GM21423 (cell line): ENCODE measurements at regions not wholly inside any gene's neighbourhood (a gene's known extent, or its start where the extent isn't known, plus 50 kb on each side); places are given as distances from the start of the nearest gene placed in this dataset.
A peak's percentile ranks its signal among the peaks of the same experiment; 100 is the strongest.

Experiments used
- ATAC-seq: cut with Tn5 transposase; IDR thresholded peaks from one replicate; pipeline ENCODE4 v1.9.1; 2021; ENCODE audit warnings: mild to moderate bottlenecking, moderate library complexity; ENCODE audit not compliant: unreplicated experiment

DNA sequence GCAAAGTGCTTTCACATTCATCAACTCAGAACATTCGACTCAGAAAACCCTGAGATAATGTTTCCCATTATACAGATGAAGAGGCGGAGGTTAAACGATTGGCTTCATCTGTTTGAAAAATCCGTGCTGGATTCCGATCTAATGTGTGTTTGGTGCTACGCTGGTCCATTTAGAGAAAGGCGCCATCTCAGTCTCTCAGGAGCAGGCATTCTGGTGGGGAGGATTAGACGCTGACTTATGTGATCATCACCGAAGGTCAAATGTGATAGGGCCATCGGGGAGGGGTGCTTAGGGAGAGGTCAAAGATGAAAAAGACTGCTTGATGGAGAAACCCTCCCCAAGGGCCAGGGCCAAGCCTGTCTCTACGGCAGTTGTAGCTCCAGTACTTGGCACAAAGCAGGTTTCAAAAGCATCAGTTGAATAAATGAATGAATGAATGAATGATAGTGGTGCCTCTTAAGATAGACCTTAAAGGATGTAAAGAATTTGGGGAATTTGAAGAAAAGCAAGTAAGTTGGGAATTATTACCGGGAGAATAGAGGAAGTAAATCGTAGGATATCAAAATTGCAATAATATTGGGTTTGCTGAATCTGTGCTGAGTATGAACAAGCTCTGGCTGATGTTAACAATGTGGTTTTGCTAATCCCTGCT lies 160.6 kb upstream of the SHB start:
- no peak for ATAC-seq

DNA sequence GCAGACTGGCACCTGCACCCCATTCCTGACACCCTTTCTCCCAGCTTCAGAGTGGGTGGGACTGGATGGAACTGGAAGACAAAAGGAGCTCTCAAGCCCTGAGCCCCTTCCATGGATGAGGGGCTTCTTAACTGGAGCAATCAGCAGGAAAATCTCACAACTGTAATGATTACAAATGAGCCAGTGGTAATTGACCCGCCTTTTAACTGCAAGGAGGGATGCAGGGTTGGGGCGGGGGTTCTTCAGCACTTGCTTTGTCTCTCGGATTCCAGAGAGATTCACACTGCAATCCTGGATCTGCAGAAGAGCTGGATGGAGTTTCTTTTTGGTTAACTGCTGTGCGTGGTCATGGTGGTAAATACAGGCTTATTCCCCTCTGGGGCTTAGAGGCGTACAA lies 160.1 kb upstream of the SHB start:
- ATAC-seq = no peak

DNA sequence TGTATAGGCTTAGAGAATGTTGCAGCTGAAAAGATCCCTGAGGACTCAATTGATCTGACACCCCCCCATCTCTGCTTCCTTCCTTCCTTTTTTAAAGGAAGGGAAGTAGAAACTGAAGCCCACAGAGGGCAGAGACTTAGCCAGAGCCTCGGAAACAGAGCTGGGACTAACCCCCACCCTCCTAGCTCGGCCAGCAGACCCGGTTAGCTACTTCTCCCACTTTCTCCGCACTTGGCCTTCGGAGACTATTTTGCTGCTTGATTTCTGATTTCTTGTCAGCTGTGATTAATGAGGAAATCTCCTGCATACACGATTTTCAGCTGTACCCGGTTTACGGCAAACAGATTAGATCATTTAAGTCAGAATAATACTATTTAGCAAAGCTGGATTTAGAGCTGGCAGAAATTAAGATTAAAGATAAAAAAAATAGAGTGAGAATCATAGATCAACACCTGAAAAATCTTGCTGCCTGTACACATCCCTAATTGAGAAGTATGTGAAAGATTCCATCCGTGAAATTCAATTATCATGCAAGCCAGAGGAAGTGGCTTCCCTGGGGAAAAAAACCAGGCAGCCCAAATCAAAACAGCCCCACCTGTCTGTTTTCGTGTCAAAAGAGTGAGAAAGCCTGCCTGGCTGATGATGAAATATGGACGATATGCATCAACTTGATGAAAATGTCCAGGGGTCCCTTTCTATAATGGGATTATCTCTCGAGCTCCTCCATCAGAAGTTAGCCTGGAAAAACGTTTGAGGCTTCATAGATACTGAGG lies 159.5 kb upstream of the SHB start:
- ATAC-seq = no peak

DNA sequence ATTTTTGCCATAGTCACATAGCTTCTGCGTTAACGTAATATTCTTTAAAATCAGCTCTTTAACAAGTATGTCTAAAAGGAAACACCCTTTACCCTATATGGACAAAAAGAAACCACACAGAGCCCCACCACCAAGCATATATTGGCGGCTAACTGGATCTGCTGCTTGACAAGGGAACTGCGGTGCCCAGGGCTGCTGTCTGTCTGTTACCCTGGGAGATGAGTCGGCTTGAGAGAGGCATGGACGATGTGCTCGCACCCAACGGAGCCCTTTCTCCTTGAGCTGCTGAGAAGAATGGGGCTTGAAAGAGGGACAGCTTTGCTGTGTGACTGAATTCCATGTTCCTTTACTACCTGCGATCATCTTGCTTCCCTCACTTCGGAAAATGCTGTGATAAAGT lies 158.6 kb upstream of the SHB start:
- ATAC-seq = no peak

DNA sequence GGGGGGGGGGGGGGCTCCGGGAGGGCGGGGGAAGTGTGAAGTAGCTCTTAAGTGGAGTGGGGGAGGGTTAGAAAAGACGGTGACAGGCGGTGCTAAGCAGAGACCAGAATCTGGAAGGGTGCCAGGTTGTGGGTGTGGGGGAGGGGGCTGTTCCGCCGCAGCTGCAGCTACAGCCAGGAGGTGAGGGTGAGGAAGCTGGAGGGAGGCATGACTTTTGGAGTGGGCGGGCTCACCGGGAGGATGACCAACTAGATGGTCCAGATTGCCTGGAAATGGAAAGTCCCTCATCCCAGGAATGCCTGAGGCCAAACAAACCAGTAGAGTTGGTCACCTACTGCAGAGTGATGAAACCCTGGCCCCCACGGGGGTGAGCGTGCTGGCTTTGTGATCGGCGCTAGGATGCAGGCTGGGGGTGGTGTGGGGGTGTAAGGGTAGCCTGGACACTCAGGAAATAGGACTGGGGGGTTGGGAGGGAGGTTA lies 158.1 kb upstream of the SHB start:
- ATAC-seq = peak; percentile 77

DNA sequence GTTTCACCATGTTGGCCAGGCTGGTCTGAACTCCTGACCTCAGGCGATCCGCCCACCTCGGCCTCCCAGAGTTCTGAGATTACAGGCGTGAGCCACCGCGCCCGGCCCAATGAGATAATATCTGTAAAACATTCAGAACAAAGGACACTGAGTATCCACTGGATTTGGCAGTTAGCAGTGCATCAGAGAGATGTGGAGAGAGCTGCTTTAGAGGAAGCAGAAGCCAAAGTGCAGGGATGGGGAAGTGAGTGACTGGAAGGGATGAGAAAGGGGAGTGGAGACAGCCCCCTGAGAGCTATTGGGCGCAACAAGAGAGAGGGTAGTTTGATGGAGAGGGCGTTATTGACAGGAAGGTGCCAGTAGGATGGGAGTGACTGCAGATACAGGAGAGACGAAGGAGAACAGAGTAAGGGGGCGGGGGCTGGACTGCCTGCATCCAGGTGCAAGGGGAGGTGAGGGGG lies 157.5 kb upstream of the SHB start:
- ATAC-seq = no peak

DNA sequence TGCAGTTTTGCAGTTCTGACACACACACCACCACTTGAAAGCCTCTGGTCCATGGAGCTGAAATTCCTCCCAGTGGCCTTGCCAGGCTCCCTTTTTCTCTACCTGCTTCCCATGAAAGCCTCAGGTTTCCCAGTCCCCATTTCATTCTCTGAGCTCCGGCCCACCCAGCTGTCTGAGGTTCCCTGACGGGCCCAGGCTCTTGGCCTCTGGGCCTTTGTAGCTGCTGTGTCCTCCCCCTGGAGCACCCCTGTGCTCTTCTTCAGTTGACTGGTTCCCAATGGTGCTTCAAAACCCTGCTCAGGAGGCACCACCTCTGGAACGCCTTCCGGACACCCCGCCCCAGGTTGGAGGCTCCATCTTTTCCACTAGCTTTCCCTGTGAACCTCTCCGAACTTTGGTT lies 155.9 kb upstream of the SHB start:
- no peak for ATAC-seq

DNA sequence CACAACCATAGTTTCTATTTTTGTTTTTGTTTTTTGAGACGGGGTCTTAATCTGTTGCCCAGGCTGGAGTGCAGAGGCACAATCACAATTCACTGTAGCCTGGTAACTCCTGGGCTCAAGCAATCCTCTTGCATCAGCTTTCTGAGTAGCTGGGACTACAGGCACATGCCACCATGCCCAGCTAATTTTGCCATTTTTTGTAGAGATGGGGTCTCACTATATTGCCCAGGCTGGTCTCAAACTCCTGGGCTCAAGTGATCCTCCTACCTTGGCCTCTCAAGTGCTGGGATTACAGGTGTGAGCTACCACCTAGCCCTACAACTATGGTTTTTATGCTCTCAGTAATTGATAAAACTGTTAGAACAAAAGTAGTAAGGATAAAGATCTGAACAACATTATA lies 147.5 kb upstream of the SHB start:
- no peak for ATAC-seq

DNA sequence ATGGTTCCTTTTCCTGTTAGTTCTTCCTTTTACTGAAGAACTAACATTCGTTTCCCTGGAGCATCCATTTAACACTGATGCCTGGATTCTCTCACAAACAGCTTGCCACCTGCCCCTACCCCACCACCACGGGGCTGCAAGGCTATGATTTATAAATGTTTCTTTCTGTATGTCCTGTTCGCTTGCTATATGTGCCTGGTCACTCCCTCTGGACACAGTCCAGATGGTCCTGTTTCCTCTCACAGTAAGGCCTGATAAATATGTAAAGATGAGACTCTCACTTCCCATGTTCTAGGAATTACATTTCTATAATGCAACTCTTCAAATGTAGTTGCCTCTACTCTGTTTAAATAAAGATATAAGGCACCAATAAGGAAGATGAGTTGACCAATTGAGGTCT lies 146.4 kb upstream of the SHB start:
- ATAC-seq = no peak

DNA sequence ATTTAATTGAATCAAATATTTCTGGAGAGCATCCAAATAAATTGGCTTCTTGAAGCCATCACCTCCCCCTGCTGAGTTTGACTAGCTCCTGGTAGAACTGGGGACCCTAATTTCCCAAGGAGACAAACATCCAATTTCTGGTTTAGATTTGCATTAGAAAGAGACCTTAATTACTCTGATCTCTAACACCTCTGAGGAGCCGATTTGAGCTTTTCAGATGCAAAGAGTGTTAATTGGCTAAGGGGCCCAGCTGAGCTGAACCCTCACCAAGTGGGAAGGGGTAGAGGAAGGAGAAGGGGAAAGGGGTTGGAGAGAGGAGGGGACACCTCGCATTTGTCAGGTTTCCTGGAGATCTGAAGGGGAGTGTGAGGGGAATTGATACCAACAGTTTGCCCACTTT lies 145.4 kb upstream of the SHB start:
- ATAC-seq = no peak

DNA sequence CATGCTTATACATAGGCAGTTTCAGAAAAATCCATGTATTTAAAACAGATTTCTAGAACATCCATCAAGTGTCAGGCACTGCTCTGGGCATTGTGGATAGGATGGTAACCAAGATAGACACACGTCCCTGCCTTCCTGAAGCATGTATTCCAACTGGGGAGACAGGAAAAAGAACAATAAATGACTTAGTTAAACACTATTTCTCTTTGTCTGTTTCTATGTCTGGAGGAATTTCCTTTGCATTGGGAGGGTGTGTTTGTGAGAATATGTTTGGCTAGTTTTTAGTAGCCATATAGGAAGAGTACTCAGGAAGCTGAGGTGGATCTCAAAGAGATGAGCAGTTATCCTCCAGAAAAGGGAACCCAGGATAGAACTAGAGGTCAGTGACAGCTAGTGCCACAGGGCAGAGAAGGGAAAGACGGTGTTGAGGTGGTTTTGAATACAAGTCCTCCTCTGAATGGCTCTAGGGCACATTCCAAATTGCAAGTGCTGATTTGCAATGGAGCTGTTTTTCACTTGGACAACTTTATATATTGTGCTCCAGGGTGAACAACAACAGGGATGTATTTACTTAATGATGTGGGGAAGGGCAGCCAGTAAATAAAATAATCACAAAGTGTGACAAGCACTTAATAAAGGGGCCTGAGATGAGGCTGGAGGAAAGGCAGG lies 144.7 kb upstream of the SHB start:
- ATAC-seq = no peak

DNA sequence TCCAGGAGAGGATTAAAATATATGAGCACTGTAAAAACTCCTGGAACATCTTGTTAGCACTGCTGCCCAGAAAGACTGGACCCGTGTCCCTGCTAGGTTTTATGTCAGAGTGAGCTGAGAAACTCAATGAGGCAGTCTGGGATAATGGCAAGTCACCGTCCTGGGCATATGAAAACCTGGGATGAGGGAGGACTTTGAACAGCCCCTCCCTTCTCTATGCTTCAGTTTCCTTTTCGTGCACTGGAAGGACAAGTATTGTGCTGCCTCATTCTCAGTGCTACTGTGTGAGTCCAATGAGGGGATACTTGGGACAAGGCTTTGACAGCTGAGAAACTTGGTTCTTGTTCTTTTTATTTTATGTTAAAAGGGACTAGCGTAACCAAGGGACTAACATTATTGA lies 143.0 kb upstream of the SHB start:
- no peak for ATAC-seq

DNA sequence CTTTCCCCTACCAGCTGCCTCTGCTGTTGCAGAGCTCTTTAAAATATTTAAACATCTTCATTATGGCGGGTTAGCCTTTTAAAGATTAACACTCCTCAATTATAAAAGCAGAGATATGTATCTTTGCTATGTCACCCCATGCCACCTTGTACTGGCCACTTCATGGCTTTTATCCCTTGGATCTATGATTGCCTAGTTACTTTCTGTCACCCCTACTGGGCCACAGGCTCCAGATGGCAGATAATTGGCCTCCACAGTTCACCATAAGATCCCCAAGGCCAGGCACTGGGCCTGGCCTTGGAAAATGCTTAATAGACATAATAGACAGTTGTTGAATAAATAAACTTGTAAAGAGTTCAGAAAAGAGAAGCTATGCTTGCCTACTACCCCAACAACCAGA lies 142.0 kb upstream of the SHB start:
- no peak for ATAC-seq

DNA sequence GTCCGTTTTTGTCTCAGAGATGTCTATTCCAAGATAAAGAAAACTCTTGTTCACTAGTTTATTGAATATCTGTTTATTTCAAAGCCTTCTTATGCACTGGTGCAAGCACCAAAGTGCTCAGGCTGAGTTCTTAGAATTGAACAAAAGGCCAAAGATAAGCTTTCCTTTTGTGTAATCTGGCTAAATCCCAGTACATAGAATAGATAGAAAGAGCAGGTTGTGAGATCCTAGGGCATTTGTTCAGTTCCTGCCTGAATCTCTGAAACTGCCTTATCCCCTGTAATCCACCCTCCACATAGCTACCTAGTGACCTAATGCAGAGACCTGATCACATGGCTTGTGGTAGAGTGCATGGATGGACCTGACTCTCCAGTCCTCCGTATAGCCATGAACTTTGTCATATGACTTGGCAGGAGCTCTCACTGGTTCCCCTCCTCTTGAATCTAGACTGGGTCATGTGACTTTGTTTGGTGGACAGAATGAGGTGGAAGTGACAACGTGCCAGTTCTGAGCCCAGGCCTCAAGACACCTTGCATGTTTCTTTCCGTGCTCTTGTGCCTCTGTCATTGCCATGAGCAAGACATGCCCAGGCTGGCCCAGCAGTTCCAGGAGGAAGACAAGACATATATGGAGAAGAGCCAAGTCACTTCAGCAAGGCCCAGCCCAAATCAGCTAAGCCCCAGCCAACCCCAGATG lies 139.3 kb upstream of the SHB start:
- ATAC-seq = no peak

DNA sequence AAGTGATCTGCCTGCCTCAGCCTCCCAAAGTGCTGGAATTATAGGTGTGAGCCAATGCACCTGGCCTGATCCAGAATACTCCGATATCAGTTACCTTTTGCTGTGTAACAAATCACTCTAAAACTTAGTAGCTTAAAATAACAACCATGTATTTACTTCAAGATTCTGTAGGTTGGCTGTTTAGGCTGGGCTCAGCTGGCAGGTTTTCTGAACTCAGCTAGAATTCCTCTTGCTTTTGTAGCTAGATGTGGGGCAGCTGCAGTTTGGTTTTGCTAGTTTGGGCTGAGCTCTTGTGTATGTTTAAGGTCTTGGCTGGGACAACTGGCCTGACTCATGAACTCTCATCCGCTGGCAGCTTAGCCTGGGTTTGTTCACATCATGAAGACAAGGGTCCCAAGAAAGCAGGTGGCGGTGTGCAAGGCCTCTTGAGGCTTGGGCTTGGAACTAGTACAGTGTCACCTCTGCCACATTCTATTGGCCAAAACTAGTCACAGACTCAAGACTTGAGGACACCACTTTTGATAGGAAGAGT lies 138.3 kb upstream of the SHB start:
- no peak for ATAC-seq

DNA sequence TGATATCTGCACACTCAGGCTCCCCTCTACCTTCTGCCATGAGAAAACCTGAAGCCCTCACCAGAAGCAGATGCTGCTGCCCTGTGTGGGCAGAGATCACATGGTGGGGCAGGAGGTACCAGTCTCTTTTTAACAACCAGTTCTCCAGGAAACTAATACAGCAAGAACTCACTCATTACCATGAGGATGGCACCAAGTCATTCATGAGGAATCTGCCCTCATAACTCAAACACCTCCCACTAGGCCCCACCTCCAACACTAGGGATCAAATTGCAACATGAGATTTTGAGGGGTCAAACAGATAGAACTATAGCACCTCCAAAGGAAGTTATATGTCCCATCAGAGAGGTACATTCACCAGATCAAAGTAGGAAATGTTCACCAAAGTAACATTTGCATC lies 136.3 kb upstream of the SHB start:
- ATAC-seq = no peak

DNA sequence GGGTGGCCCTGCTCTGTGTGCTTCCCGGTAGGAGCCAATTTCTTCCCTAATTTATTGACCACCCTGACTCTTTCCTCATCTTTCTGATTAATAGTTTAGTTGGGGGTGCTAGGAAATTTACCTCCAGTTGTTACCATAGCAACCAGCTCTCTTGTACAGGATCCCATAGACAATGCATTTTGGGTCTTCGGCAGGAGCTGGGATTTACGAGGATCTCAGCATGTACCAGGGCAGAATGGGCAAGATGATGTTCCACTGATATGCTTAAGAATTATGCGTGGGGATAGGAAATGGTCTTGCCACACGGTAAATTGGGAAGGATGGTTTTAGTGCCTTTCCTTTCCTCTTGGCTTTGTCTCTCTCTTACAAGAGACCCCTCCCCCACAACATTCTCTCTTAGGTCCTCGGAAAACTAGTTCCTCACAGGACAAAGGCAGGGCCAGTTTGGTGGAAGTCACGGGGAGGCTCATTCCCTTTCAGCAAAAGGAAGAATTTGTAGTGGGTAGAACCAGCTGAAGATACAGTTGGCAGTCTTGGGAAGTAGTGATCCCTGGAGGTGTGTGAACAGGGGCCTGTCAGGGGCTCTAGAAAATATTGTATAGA lies 133.4 kb upstream of the SHB start:
- no peak for ATAC-seq

DNA sequence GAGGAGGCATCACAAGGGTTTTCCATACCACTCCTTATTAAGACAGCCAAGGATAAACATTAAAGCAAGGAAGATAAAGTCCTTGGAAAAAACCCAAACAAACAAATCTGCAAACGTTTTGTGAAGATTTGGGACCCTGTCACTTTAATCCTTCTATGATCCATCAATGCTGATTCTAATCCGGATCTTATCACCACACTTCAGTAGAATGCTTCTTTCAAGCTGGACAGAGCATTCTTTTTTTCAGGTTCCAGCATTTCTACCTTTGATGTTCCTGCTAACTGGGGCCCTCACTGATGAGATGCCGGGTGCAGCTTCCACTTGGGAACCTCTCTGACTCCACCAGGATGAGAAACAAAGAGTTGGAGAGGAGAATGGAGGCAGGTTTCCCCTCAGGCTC lies 132.8 kb upstream of the SHB start:
- no peak for ATAC-seq

DNA sequence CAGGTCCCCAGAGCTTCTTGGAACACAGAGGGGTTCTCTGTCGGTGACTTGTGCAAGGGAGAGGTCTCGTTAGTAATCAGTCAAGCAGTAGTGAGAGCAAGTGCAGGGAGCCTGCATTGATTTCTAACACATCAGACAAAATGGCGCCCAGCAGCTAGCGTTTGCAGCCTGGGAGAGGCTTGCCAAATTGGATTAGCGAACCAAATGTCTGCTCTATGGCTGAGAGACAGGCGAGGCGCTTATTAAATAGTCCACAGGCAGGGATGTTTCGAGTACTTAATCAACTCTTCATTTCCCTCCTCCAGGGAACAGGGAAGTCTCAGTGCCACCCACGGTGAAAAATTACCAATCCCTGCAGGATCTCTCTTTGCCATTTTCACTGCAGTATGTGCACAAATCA lies 131.4 kb upstream of the SHB start:
- ATAC-seq = no peak

DNA sequence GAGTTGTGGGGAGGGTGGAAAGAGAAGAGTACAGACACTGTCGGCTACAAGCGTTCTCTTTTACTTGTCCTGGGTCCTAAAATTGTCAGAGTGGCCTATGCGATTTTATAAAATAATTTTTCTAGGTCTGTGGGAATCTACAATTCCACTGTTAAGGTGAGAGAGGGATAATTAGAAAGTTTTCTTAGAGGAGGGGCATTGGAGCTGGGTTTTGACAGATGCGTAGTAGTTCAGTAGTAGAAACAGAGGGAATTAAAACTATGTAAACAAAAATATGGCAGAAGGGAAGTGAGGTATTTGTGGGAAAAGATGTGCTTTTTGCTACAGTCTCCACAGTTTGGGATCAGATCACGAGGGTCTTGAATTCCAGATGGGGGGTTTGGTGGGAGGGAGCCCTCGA lies 129.1 kb upstream of the SHB start:
- ATAC-seq = no peak

DNA sequence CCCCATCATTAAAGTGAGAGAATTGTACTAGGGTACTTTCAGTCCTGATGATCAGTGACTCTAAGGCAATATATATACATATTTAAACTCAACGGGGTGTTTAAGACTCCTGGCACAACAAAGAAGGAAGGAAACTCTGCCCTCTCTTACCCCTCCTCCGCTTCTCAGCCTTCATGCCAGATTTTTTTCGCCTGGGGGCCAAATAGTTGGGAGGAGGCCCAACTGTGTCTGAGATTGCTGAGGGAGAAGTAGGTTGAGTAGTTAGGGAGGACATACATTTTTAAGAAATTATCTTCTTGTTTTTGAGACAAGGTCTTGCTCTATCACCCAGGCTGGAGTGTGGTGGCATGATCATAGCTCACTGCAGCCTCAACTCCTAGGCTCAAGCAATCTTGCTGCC lies 127.7 kb upstream of the SHB start:
- ATAC-seq = no peak
